DND-41 (cell line): ENCODE measurements at regions not wholly inside any gene's neighbourhood (a gene's known extent, or its start where the extent isn't known, plus 50 kb on each side); places are given as distances from the start of the nearest gene placed in this dataset.

ENCODE experiments used
- ATAC-seq: fragments of 200-7000 bp; cut with Tn5 transposase; 3 replicates; pipeline ENCODE4 v1.9.1; 2021; ENCODE audit warnings: low read depth; ENCODE audit not compliant: insufficient read depth
- DNase-seq: peaks from one replicate; pipeline ENCODE4 v3.0.0-alpha.2; 2020
- H2AFZ ChIP-seq: 2 replicates; pipeline ENCODE4 v1.6.0; 2012; ENCODE audit warnings: low read depth, low read length
- H3K27ac ChIP-seq: 2 replicates; pipeline ENCODE4 v1.5.1; 2012; ENCODE audit warnings: low read length, inconsistent platforms
- H3K27me3 ChIP-seq: fragments of 200-600 bp; sonication (generic); 2 replicates; pipeline ENCODE4 v1.6.0; 2012; ENCODE audit warnings: low read length, mild to moderate bottlenecking, inconsistent platforms; ENCODE audit not compliant: insufficient read depth, poor library complexity
- H3K36me3 ChIP-seq: 2 replicates; pipeline ENCODE4 v1.5.1; 2012; ENCODE audit warnings: low read length, inconsistent platforms; ENCODE audit not compliant: insufficient read depth
- H3K4me1 ChIP-seq: 2 replicates; pipeline ENCODE4 v1.5.1; 2012; ENCODE audit warnings: mild to moderate bottlenecking, low read length; ENCODE audit not compliant: insufficient read depth
- H3K4me2 ChIP-seq: 2 replicates; pipeline ENCODE4 v1.6.0; 2012; ENCODE audit warnings: mild to moderate bottlenecking, moderate library complexity, low read length, inconsistent platforms; ENCODE audit not compliant: insufficient read depth
- H3K4me3 ChIP-seq, 2 experiments: fragments of 200-600 bp in 1 of 2; shearing (Covaris generic) in 1 of 2; 2 replicates each; pipeline ENCODE4 v1.5.1; 2012 to 2016; ENCODE audit warnings: inconsistent platforms in 2 of 2, low read length in 2 of 2, mild to moderate bottlenecking in 2 of 2, low read depth in 1 of 2, moderate library complexity in 1 of 2
- H3K79me2 ChIP-seq: 2 replicates; pipeline ENCODE4 v1.6.0; 2012; ENCODE audit warnings: low read length, inconsistent platforms; ENCODE audit not compliant: insufficient read depth
- H3K9ac ChIP-seq: 2 replicates; pipeline ENCODE4 v1.6.0; 2012; ENCODE audit warnings: low read depth, mild to moderate bottlenecking, inconsistent platforms, low read length, moderate library complexity
- H3K9me3 ChIP-seq: 2 replicates; pipeline ENCODE4 v1.5.1; 2012; ENCODE audit warnings: low read length, moderate library complexity, mild to moderate bottlenecking, inconsistent platforms; ENCODE audit not compliant: insufficient read depth, severe bottlenecking
- H4K20me1 ChIP-seq: 2 replicates; pipeline ENCODE4 v1.6.0; 2012; ENCODE audit warnings: low read length; ENCODE audit not compliant: insufficient read depth
- CTCF ChIP-seq: IDR thresholded peaks from 2 replicates; pipeline ENCODE4 v1.5.1; 2012; ENCODE audit warnings: borderline replicate concordance, low read length, moderate library complexity, mild to moderate bottlenecking; ENCODE audit not compliant: poor library complexity, severe bottlenecking; ENCODE audit errors: extremely low read depth
- EZH2 ChIP-seq: IDR thresholded peaks from 3 replicates; pipeline ENCODE4 v1.6.1; 2012; ENCODE audit warnings: borderline replicate concordance, low read depth, mild to moderate bottlenecking, moderate library complexity, low read length, inconsistent platforms; ENCODE audit not compliant: severe bottlenecking

DNA sequence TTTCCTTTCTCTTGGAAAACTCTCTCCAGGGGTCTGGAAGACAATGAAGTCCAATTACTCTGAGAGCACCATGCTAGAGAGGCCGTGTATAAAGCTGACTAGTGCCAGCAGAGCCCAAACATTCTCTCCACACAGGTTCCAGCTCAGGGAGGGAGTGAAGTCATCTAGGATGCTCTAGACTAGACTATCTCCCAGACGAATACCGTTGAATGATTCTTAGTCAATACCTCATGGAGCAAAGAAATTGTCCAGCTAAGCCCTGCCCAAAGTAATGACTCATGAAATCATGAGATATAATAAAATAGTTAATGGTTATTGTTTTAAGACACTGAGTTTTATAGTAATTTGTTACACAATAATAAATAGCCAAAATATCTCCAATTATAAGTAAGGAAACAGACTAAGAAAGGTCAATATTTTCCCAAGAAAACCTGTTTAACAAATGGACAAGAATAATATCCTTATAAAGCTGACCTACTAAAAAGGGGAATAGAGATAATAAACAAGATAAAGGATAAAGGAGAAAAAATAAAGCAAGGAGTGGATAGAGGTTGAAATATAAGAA lies 163.9 kb upstream of the LRRC7 start:
- no peak overlapping the region for H3K4me3 ChIP-seq
- no peaks in the 10 kb centered on the region for H3K9me3 ChIP-seq
- H3K27ac ChIP-seq: no peak overlapping the region
- DNase-seq (no peak), ATAC-seq (no peak)
- H4K20me1 ChIP-seq: no peaks in the 10 kb centered on the region
- no peaks in the 10 kb centered on the region for H3K36me3 ChIP-seq
- H3K9ac ChIP-seq: no peak overlapping the region
- no peak overlapping the region for H3K4me2 ChIP-seq
- H3K4me1 ChIP-seq: no peaks in the 10 kb centered on the region
- H2AFZ ChIP-seq: no peak overlapping the region
- H3K79me2 ChIP-seq: no peaks in the 10 kb centered on the region
- no peak for TF ChIP-seq CTCF
- no peaks in the 10 kb centered on the region for H3K27me3 ChIP-seq

DNA sequence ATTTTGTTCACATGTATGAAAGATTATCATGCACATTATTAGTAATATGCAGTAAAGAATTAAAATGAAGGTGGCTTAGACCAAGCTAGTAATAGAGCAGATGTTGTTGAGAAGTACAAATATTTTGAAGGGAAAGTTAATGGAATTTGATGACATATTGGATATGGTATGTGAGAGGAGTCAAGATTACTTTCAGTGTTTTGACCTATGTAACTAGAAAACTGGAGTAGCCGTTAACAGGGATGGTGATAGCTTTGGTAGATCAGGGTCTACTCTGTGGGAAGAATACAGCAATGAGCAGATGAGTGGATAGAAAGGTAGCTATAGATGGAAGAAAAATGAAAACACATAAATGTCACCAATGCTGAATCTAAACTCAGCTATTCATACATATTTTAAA lies 163.2 kb upstream of the LRRC7 start:
- ATAC-seq: no peak

DNA sequence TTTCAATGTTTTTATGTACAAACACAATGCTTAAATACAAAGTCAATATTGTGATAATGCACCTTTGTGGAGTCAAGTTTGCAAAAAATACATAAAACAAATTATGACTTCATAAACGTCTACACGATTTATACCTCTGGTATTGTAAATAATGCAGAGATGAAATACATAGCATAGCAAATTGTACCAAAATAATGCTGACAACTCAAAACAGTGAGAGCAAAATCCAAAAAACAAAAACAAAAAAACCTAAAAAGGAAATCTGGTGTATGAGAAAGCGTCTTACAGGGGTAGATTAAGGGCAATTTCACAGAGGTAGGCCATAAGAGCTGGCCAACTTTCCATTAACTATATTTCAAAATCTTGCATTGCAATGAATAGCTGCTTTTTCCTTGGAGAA lies 161.5 kb upstream of the LRRC7 start:
- Histone ChIP-seq H2AFZ (no peak overlapping the region), H4K20me1 (no peaks in the 10 kb centered on the region), H3K4me3 (no peak overlapping the region), H3K79me2 (no peaks in the 10 kb centered on the region), H3K9me3 (no peaks in the 10 kb centered on the region), H3K9ac (no peak overlapping the region), H3K27me3 (no peaks in the 10 kb centered on the region), H3K4me2 (no peak overlapping the region), H3K27ac (no peak overlapping the region), H3K4me1 (no peaks in the 10 kb centered on the region), H3K36me3 (no peaks in the 10 kb centered on the region)
- DNase-seq (no peak), ATAC-seq (no peak)
- no peak for TF ChIP-seq CTCF
- no peak for TF ChIP-seq EZH2

More for the DNA sequence above, 163.2 kb upstream of the LRRC7 start:
- H3K9me3 ChIP-seq: no peaks in the 10 kb centered on the region
- H4K20me1 ChIP-seq: no peaks in the 10 kb centered on the region
- no peak overlapping the region for H3K27ac ChIP-seq
- no peaks in the 10 kb centered on the region for H3K4me1 ChIP-seq
- DNase-seq: no peak
- H3K79me2 ChIP-seq: no peaks in the 10 kb centered on the region
- H3K9ac ChIP-seq: no peak overlapping the region
- no peaks in the 10 kb centered on the region for H3K27me3 ChIP-seq
- H2AFZ ChIP-seq: no peak overlapping the region
- TF ChIP-seq EZH2: no peak
- H3K4me2 ChIP-seq: no peak overlapping the region
- no peaks in the 10 kb centered on the region for H3K36me3 ChIP-seq
- H3K4me3 ChIP-seq: no peak overlapping the region

- Histone ChIP-seq H3K36me3 (no peaks in the 10 kb centered on the region), H3K4me1 (no peaks in the 10 kb centered on the region), H3K4me3 (no peak overlapping the region), H3K27me3 (no peaks in the 10 kb centered on the region), H3K9me3 (no peaks in the 10 kb centered on the region), H3K4me2 (no peak overlapping the region), H4K20me1 (no peaks in the 10 kb centered on the region), H3K27ac (no peak overlapping the region), H3K79me2 (no peaks in the 10 kb centered on the region), H2AFZ (no peak overlapping the region), H3K9ac (no peak overlapping the region)
- TF ChIP-seq EZH2 (no peak), CTCF (no peak)
- ATAC-seq (no peak), DNase-seq (no peak)
Observed at GRCh38 chr1:69409731-69410456, 157.8 kb upstream of the LRRC7 start.
